Spinal cord (tissue), 9 donors: ENCODE measurements at regions not wholly inside any gene's neighbourhood (a gene's known extent, or its start where the extent isn't known, plus 50 kb on each side); places are given as distances from the start of the nearest gene placed in this dataset.

ENCODE experiments used
- DNase-seq, 6 donors: peaks; one replicate each; pipeline versions ENCODE4 v3.0.0 to v3.0.0-alpha.2; 2013 to 2015; ENCODE audit warnings: low spot score in 6 of 6, low read depth in 4 of 6
- H3K27ac ChIP-seq: one replicate; pipeline ENCODE4 v1.5.1; 2013; ENCODE audit warnings: low read depth, low read length, control low read depth
- H3K27me3 ChIP-seq: one replicate; pipeline ENCODE4 v1.6.1; 2013; ENCODE audit warnings: low read length; ENCODE audit not compliant: control insufficient read depth, insufficient read depth
- H3K36me3 ChIP-seq: one replicate; pipeline ENCODE4 v1.6.1; 2013; ENCODE audit warnings: low read length; ENCODE audit not compliant: control insufficient read depth, insufficient read depth
- H3K4me1 ChIP-seq: one replicate; pipeline ENCODE4 v1.6.1; 2013; ENCODE audit warnings: low read length; ENCODE audit not compliant: control insufficient read depth, insufficient read depth
- H3K4me3 ChIP-seq: one replicate; pipeline ENCODE4 v1.5.1; 2013; ENCODE audit warnings: low read depth, low read length, control low read depth
- H3K9me3 ChIP-seq: one replicate; pipeline ENCODE4 v1.6.1; 2013; ENCODE audit warnings: low read length; ENCODE audit not compliant: control insufficient read depth, insufficient read depth
- WGBS: methylation state at CpG from one replicate; pipeline ENCODE4 v1.1.5; 2013; ENCODE audit warnings: missing lambda C conversion rate; ENCODE audit not compliant: insufficient coverage; 5-methylcytosine and 5-hydroxymethylcytosine counted together
- donor health status: healthy.

DNA sequence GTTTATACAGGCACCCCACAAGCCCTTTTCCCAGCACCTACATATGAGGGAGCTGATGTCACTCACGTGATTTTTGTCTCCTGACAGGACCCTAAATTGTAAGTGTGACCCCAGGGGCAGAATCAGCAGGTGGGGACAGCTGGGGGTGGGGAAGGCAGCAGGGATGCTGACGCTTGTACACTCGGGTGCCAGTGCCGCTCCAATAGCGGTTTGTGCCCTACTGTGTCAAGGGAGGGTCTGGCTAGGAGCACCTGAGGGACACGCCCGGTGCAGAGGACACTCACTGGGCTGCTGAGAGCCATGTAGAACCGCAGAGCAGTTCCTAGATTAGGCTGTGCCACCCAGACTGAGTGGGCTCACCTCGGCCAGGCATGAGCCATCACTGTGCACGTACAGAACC, 81.3 kb downstream of the SCGB2B2 start:
- Histone ChIP-seq H3K27me3 (no peaks in the 10 kb centered on the region), H3K9me3 (no peaks in the 10 kb centered on the region), H3K4me3 (no peak overlapping the region), H3K36me3 (peaks cover 2% of the 10 kb centered on the region), H3K4me1 (peaks cover 29% of the 10 kb centered on the region), H3K27ac (no peak overlapping the region)
- no peak for DNase-seq
- WGBS: 80% methylated on average over 10 of the region's 10 CpGs

GRCh38 chr19:34590228-34590627, 86.7 kb downstream of the SCGB2B2 start:
- no peak for DNase-seq
- Histone ChIP-seq H3K9me3 (no peaks in the 10 kb centered on the region), H3K4me3 (no peak overlapping the region), H3K27me3 (no peaks in the 10 kb centered on the region), H3K27ac (no peak overlapping the region), H3K4me1 (peaks cover 12% of the 10 kb centered on the region), H3K36me3 (peaks cover 2% of the 10 kb centered on the region)
- 88% methylated on average over 2 of the region's 3 CpGs for WGBS

GRCh38 chr19:34589730-34590129, 87.2 kb downstream of the SCGB2B2 start:
- no peak overlapping the region for H3K27ac ChIP-seq
- no peaks in the 10 kb centered on the region for H3K9me3 ChIP-seq
- H3K36me3 ChIP-seq: peaks cover 2% of the 10 kb centered on the region
- no peak overlapping the region for H3K4me3 ChIP-seq
- H3K4me1 ChIP-seq: peaks cover 8% of the 10 kb centered on the region
- no peaks in the 10 kb centered on the region for H3K27me3 ChIP-seq
- 91% methylated on average over 2 of the region's 2 CpGs for WGBS
- DNase-seq: no peak

GRCh38 chr19:34588846-34589245, 88.1 kb downstream of the SCGB2B2 start:
- Histone ChIP-seq H3K4me3 (no peak overlapping the region), H3K27ac (no peak overlapping the region), H3K4me1 (peaks cover 1% of the 10 kb centered on the region), H3K9me3 (no peaks in the 10 kb centered on the region), H3K27me3 (no peaks in the 10 kb centered on the region), H3K36me3 (peaks cover 2% of the 10 kb centered on the region)
- WGBS: 93% methylated on average over 2 of the region's 2 CpGs
- no peak for DNase-seq

DNA sequence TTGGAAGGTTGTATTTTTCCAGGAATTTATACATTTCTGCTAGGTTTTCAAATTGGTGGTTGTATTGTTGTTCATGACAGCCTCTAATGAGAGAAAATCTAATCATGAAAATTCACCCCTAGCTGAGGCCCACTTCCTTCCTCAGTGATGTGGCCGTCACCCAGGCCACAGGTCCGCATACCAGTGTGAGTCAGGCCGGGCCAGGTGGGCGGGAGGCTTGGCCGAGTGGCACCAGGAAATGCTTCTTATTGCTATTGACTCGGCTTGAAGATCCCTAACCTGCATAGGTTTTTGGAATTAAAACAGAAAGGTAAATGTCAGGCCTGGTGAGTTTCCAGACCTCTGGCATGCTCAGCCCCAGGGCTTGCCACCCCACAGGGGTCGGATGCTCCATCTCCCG, 88.7 kb downstream of the SCGB2B2 start:
- H3K9me3 ChIP-seq: no peaks in the 10 kb centered on the region
- no peak overlapping the region for H3K4me3 ChIP-seq
- no peaks in the 10 kb centered on the region for H3K4me1 ChIP-seq
- no peak overlapping the region for H3K27ac ChIP-seq
- H3K27me3 ChIP-seq: no peaks in the 10 kb centered on the region
- no peaks in the 10 kb centered on the region for H3K36me3 ChIP-seq
- WGBS: 87% methylated on average over 8 of the region's 8 CpGs
- no peak for DNase-seq

- H3K27ac ChIP-seq: no peak overlapping the region
- peaks cover 3% of the 10 kb centered on the region for H3K36me3 ChIP-seq
- DNase-seq: no peak
- no peaks in the 10 kb centered on the region for H3K9me3 ChIP-seq
- H3K27me3 ChIP-seq: peaks cover 5% of the 10 kb centered on the region
- no peak overlapping the region for H3K4me3 ChIP-seq
- 64% methylated on average over 5 of the region's 8 CpGs for WGBS
- H3K4me1 ChIP-seq: no peaks in the 10 kb centered on the region
Observed at GRCh38 chr19:34580408-34580807, 96.6 kb downstream of the SCGB2B2 start.

- H3K27ac ChIP-seq: no peak overlapping the region
- DNase-seq: no peak
- 88% methylated on average over 4 of the region's 4 CpGs for WGBS
- no peaks in the 10 kb centered on the region for H3K4me1 ChIP-seq
- H3K9me3 ChIP-seq: no peaks in the 10 kb centered on the region
- peaks cover 5% of the 10 kb centered on the region for H3K27me3 ChIP-seq
- peaks cover 3% of the 10 kb centered on the region for H3K36me3 ChIP-seq
- H3K4me3 ChIP-seq: no peak overlapping the region
Observed at GRCh38 chr19:34580055-34580336, 97.0 kb downstream of the SCGB2B2 start.

DNA sequence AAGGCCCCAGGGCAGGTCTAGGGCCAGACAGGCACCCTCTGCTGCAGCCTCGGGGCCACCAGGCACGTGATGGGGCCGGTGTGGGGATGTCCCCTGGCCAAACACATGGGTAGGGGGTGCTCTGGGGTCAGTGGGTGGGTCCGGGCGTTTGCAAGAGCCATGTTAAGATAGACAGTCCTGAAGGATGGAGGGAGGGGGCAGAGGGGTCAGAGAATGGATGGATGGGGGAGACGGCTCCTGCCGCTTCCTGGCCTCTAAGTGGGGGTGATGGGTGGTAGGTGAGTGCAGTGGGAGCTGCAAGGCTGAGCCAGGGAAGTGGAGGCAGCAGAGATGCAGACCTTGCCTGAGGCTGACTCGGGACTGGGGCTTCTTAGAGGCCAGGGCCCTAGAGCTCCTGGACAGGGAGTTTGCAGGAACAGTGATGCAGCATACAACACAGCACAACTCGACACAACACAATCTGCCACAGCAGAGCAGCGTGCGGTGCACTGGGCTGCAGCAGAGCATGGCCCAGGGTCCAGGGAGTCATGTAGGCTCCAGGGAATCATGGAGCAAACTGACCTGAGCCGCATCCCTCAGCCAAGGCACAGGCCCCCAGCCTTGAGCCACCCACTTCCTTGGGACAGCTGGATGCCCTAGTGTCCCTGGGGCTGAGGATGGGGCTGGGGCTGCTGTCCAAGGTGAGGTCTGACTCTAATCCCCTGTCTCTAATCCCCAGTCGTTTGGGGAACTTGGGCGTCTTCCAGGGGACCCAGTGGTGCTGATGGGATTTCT, 97.5 kb downstream of the SCGB2B2 start:
- no peaks in the 10 kb centered on the region for H3K9me3 ChIP-seq
- no peak for DNase-seq
- H3K4me3 ChIP-seq: no peak overlapping the region
- peaks cover 5% of the 10 kb centered on the region for H3K27me3 ChIP-seq
- 83% methylated on average over 14 of the region's 14 CpGs for WGBS
- H3K4me1 ChIP-seq: no peaks in the 10 kb centered on the region
- H3K27ac ChIP-seq: no peak overlapping the region
- peaks cover 3% of the 10 kb centered on the region for H3K36me3 ChIP-seq

GRCh38 chr19:34578751-34579150, 97.2 kb downstream of the WTIP start:
- DNase-seq: no peak
- H3K27me3 ChIP-seq: peaks cover 5% of the 10 kb centered on the region
- no peaks in the 10 kb centered on the region for H3K4me1 ChIP-seq
- H3K27ac ChIP-seq: no peak overlapping the region
- H3K36me3 ChIP-seq: peaks cover 3% of the 10 kb centered on the region
- no peaks in the 10 kb centered on the region for H3K9me3 ChIP-seq
- 100% methylated on average over 5 of the region's 5 CpGs for WGBS
- H3K4me3 ChIP-seq: no peak overlapping the region

DNA sequence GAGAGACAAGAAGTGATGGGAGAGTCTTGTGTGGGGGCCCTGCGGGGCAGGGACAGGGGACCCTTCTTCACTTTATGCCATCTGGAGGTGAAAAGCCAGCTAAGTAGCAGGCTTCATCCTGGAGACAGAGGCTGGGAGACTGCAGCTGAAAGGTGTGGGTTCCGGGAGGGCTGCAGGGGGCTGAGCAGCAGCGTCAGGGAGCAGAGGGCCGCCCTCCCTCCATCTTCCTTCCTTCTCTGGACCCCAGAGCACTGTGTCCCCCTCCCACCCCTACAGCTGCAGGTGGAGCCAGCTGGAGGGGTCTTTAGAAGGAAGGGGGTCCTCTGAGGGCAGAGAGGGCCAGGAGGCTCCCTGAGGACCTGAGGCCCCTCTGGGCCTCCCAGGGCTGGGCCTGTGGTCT, 96.6 kb downstream of the WTIP start:
- Histone ChIP-seq H3K4me3 (no peak overlapping the region), H3K36me3 (peaks cover 6% of the 10 kb centered on the region), H3K9me3 (no peaks in the 10 kb centered on the region), H3K4me1 (no peaks in the 10 kb centered on the region), H3K27me3 (peaks cover 5% of the 10 kb centered on the region), H3K27ac (no peak overlapping the region)
- WGBS: 60% methylated on average over 1 of the region's 4 CpGs
- no peak for DNase-seq
